ENCODE measurements at regions not wholly inside any gene's neighbourhood (a gene's known extent, or its start where the extent isn't known, plus 50 kb on each side); places are given as distances from the start of the nearest gene placed in this dataset.

DNA sequence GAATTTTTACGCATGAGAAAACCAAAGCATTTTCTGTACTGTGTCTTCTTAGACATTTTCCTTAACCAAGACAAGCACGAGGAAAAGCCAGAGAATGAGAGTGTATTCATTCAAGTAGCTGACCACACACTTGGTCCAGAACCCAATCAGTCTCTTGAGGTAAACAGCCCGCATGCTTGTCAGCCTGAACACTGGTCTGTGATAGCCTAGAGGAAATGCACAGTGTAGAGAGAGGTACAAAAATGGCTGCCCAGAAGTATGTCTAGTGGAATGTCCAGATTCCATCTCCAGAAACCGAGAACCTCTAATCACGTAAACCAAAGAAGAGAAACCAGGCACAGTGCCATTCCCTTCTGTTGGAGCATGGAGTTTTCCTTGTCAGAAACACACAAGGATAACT lies 80.0 kb upstream of the SNX2 start:
- TF ChIP-seq, protein P1, sequence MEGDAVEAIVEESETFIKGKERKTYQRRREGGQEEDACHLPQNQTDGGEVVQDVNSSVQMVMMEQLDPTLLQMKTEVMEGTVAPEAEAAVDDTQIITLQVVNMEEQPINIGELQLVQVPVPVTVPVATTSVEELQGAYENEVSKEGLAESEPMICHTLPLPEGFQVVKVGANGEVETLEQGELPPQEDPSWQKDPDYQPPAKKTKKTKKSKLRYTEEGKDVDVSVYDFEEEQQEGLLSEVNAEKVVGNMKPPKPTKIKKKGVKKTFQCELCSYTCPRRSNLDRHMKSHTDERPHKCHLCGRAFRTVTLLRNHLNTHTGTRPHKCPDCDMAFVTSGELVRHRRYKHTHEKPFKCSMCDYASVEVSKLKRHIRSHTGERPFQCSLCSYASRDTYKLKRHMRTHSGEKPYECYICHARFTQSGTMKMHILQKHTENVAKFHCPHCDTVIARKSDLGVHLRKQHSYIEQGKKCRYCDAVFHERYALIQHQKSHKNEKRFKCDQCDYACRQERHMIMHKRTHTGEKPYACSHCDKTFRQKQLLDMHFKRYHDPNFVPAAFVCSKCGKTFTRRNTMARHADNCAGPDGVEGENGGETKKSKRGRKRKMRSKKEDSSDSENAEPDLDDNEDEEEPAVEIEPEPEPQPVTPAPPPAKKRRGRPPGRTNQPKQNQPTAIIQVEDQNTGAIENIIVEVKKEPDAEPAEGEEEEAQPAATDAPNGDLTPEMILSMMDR (conservative IDR thresholded peaks at IDR 0.05; ENCODE audit: low read depth, low read length), result no peak
- TF ChIP-seq EZH2 (IDR thresholded peaks at IDR 0.05; ENCODE audit: borderline replicate concordance, low read depth, low read length, poor library complexity, severe bottlenecking), result no peak
